Stimulated activated naive CD8-positive, alpha-beta T cell treated with anti-CD3 and anti-CD28 coated beads, Interleukin-15, Interleukin-2, amounts not matched to agents 100 U/mL and 50 U/mL, for 24 hours (primary cell): ENCODE measurements at regions not wholly inside any gene's neighbourhood (a gene's known extent, or its start where the extent isn't known, plus 50 kb on each side); places are given as distances from the start of the nearest gene placed in this dataset.

ENCODE experiments used
- ATAC-seq: fragments of 150-1000 bp; cut with Tn5 transposase; one replicate; pipeline ENCODE4 v1.10.0; 2021
- DNase-seq: peaks from one replicate; pipeline ENCODE4 v3.0.0; 2021

DNA sequence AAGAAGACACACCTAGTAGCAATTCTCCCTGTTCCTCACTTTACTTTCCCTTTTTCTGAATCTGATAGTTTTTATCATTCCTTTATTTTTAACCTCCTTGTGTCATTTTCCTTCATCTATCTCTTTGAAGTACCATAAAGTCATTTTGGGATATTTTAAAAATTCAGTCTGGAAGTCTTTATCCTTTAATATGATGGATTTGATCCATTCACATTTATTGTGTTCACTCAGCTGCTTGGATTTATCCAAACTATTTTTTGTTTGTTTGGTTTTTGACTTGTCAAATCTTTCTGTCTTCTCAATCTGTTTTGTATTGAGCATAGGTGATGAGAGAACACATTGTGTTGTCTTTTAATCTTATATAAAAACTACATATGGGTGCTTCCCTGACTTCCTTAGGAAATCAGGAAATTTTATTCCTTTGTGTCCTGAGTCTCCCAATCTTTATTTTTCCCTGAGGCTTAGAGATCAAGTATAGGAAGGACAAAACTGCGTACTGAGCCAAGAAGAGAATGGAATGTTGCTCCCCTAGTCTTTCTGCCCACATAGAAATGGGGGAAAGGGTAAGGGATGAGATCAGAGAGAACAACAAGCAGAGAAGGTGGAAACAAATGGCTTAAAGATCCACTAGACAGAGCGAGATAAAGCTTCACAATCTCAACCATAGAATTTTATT is 132.7 kb upstream of the HABP2 start:
- DNase-seq, result no peak
- no peak for ATAC-seq

DNA sequence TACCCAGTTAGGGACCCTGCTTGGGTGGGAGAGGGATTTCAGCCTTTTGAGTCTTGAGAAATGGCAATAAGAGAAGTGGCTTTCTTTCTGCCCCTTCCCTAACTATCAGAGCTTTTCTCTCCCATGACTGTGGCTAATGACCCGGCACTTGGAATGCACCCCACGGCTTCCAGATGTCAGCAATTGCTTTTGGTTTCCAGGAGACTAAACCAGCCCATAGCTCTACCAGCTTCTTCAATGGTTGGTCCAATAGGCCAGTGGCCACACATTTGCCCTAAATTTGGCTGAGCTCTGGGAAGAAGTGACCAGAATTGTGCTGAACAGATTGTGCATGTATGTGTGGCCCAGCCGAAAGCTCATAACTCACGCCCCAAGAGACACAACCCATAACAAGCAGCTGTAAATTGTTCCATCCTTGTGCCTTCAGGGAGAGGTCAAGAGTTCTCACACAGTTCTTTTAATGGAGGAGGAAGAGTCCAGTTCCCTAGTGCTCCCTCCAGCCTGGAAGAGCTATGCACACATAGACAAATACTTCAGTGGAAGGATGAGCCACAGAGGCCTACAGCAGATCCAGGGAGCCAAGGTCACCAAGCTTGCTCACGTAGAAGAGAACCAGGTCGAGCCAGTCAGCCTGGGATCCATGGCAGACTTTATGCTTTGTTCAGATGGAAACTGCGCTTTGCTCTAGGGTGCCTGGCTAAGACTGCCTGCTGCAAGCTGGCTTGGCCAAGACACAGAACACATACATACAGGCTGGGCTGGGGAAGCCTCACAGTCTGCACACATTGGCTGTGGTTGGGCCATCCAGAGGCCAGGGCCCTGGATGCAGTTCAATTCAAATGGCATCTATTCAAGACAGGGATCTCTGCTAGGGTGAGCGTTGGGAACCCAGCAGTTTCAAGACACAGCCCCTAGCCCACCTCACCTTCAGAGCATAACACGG is 131.8 kb upstream of the HABP2 start:
- DNase-seq, result no peak
- no peak for ATAC-seq

DNA sequence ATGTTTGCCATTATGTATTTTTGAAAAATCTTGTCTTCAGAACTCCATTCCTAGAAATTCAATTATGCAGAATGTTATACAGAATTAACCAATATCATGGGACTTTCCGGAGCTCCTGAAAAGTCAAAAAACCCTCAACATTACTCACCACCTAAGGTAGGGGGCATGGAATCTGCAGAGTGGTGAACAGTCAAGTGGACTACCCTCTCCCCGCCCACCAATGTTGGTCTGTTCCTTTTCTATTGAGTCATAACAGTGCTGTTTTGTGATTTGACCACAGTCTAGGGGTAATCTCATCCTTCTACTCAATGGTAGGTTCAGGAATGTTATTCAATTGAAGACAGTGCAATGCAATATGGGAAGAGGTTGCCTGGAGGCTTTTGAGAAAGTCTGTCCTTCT is 130.5 kb upstream of the HABP2 start:
- DNase-seq (no peak), ATAC-seq (no peak)

DNA sequence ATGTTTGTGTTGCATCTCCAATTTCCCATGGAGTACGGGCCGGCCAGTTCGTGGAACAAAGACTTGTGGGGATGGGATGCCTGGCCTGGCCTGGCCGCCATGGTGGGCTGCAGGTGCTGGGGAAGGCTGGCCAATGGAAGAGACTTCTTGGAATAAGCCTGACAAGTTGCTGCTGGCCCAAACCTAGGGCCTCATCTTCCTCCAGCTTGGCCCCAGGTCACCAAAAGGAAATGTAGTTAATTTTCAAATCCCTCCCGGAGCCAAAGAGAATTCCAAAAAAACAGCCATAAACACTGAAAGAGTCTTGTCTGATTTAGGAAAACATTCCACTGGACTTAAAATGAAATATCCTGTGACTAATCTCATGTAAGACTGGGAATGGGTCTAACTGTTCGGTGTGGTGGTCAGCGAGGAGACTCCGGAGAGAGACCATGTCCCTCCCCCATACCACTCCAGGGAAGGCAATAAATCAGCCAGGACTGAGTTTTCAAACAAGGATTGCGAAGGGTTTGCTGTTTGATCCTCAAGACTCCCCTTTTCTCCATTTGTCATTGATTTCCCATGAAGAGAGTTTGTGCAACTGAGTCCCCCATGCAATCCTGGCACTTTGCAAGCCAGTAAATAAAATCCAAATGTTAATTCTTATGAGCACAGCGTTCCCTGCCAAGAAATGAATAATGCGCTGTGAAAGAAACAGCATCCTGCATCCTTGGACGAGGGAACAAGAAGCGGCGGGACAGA is 128.7 kb upstream of the HABP2 start:
- DNase-seq (no peak), ATAC-seq (no peak)

DNA sequence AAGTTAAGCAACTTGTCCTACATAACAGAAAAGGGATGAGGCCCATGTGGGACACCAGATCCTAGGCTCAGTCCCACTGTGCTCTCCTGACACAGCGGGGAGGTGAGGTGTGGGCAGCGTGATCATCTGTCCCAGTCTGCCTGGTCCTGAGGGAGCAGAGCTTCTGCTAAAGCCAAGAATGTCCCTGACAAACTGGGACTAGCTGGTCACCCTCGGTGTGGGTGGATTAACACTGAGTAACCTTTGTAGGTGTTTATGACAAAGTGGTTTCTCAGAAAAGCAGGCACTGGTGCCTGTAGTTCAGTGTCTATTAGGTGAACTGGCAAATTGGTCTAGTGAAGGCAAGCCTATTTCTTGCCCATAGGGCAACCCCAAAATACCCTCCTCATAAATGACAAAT is 127.8 kb upstream of the HABP2 start:
- no peak for ATAC-seq
- no peak for DNase-seq

DNA sequence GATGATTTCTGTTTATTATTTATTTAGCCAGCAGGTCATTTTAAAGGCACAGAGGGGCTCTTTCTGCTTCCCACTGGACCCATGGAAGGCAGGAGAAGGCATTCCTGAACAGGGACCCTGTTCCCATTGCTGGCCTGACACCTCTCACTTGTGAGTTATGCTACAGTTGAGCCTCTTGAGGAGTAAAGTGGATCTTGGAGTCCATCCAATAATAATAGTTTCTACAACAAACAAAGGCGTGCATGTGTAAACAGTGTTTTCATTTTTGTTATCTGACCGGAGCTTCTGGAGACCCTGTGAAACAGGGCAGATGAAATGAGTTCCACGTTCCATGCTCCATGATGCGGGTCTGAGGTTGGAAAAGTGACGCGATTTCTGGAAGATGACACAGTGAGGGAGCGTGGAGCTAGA is 127.3 kb upstream of the HABP2 start:
- DNase-seq (no peak), ATAC-seq (no peak)

DNA sequence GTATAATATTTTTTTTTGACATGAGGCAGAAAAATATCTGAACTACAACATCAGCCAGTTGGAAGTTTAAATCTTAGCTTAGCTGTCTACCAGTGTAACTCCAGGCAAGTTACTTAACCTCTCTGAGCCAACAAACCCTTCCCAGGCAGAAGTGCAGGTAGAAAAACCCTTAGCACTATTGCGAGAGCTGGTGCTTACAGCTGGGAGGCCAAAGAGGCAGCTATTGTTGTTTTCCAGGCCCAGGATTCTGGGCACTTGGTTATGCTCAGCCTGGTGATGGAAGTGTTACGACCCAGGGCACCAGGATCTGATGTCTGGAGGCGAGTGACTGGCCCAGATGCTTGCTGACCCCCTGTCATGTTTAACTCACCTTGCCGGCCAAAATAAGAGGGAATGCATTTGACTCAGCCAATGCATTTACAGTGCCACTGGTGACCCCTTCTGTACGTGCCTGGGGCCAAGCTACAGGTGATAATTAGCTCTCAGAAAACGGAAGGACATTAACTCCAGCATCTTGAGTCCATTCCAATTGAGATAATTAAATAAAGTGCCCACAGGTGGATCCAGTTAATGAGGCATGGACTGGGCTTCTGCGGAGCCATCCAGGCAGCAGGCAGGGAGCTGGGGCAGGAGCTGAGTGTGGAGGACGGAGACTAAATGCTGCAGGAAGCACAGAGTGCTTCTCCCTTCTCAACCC is 126.5 kb upstream of the HABP2 start:
- ATAC-seq, result no peak
- DNase-seq, result no peak

DNA sequence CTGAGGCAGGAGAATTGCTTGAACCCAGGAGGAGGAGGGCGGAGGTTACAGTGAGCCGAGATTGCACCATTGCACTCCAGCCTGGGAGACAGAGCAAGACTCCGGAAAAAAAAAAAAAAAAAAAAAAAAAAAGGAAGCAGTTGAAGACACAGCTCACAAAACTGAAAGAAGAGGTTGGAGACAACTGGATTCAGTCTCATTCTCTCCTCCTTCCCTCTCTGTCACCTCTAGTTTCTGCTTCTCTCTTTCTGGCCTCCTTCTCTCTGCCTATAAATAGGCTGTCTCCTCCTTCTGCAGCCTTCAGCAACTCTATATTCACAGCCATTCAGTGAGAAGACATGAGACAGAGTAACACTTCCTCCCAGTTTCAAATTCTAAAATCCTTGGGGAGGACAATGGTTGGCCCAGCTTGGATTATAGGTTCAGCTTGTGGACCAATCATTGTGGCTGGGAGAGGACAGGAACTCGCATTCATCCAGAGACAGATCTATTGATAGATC is 125.6 kb upstream of the HABP2 start:
- DNase-seq, result no peak
- no peak for ATAC-seq

DNA sequence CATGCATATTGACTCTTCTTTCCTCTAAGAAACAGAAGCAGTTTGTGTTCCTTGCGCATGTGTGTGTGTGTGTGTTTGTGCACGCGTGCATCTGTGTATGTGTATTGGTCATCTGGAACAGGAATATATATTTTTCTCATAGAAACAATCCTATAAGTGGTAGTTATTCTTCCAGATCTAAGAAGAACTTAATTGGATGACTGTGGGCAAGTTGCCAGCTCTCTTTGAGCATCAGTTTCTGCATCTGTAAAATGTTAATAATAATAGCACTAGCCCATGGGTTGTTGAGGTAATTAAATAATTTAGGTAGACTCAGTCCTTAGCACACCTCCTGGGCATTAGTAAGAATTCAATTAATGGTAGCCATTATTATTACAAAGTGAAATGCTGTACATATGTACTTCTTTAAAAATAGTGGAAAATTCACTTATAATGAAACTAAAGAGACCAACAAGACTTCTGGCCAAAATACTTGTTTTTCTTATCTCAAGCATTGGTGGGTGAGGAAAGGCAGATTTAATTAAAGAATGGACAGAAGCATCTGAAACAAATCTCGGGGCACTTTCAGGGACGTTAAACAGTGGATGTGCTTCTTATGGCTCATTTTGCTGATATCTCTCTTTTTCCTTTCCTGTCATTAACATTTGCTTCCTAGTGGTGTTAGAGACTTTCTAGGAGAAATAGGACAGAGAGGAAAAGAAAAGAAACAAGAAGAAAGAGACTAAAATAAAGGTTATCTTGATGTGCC is 124.9 kb upstream of the HABP2 start:
- ATAC-seq, result no peak

DNA sequence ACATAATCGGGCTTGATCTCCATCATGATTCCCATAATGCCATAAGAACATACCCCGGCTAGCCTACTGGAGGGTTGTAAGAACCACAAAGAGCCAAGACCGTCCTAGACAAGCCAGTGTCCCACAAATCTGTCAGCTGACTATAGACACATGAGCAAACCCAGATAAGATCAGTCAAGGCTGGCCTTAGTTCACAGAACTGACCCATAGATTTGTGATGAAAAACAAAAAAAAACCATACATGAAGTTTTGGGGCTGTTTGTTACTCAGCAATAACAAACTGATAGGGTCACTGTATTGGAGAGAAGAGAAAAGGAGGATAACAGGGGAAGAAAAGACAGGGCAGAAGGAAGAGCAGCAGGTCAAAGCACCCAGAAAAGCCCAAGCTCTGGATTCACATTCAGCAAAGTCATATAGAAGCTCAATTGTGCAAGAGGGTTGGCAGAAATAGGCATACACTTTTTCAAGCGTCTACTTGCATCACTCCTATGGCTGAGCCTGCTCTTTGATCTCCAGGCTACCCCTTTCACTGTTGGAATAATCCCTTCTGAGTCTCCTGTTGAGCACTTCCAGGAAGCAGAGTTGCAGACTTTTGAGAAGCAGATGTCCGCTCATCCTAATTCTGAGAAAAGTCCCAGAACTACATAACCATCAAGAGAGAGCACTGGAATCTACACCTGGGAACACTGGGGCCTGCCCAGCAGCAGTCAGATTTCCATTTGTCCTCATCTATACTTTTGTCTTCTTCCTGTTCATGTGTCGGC is 122.0 kb upstream of the HABP2 start:
- ATAC-seq (no peak), DNase-seq (no peak)

More for the DNA sequence above, 124.9 kb upstream of the HABP2 start:
- DNase-seq, result no peak

DNA sequence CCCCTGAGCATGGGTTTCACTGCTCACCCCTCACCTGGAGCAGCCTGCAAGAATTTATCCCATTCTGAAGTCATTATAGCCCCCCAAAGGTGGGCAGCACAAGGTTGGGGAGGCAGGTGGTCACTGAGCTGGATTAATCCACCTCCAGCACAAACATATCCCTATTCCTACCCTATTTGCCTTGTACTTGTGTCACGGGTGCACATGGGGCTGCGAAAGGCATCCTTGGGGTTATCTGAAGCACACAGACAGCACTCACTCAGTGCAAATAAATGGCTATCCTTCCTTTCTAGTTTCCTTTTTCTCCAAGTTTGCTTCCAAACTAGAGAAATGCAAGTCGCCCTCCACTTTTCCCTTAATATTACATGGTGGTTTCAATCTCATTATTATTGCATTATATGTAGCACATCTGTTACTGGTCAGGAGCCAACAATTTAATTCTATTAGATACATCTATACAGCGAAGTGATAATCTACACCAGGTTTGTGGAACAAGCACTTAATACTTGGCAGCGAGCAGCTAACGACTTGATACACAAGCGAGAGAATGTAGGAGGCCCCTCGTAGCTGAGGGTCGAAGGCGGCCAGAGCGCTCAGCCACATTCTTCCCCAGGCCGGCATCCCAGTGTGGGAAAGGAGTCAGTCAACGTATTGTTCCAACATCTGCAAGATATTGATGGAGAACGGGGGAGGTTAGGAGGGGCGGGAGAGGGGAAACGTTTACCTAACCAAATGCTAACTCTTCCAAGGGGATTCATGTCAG is 121.3 kb upstream of the HABP2 start:
- DNase-seq, result no peak
- no peak for ATAC-seq

DNA sequence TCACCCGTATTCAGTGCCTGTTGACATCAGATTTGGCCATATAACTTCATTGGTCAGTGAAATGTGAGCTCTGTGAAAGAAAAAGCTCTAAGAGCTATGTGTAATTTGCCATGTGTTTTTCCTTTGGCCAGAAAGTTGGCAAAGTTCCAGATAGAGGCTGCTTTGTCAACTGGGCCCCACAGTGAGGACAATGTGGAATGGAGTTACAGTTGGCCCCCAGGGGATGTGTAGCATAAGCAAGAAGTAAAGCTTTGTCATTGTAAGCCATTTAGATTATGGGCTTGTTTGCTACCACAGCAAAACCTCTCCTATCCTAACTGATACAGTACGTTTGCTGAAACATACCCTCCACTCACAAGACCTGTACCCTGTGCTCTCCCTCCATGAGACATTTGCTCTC is 119.1 kb upstream of the HABP2 start:
- ATAC-seq (no peak), DNase-seq (no peak)

DNA sequence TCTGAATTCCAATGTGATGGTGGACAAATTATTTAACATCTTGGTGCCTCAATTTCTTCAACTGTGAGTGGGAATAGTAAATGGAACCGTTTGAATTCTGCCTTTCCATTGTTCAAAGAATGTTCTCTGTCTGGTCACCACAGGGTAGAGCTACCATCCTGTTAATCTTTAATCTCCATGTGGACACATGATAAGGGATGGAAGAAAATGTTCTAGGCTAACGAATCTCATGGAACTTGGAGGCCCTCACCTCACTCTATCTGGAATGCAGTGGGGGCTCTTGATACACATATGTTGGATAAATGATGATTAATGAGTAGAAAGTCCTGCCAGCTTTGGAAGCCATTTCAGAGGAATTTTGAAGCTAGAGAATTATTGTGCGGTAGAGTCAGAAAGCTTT is 118.5 kb upstream of the HABP2 start:
- DNase-seq (no peak), ATAC-seq (no peak)

DNA sequence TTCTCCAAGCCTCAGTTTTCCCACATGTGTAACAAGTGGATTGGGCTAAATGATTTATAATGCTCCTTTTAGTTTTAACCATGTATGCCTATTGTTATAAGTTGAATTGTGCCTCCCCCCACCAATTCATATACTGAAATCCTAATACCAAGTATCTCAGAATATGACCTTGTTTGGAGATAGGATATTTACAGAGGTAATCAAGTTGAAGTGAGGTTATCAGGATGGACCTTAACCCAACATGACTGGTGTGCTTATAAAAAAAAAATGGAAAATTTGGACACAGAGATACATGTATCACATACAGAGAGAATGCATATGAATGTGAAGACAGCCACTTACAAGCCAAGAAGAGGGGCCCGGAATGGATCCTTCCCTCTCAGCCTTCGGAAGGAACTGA is 117.9 kb upstream of the HABP2 start:
- no peak for ATAC-seq

DNA sequence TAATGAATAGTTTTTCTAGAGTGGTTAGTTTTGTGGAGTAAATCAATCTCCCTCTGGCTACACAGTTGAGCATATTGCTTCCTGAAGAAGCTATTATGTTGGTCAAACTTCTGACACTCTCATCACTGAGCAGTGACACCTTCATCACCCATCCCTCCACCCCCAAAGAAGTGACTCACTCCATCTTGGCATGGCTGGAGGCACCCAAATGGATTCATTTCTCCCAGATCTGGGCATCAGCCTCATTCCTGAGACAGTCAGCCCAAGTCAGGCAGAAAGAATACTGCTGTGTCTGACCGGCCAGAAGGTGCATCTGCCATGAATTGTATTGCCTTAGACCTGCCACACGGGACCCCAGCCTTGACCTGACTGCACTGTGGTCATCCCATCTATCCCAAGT is 117.0 kb upstream of the HABP2 start:
- DNase-seq (no peak), ATAC-seq (no peak)

More for the DNA sequence above, 117.9 kb upstream of the HABP2 start:
- DNase-seq, result no peak

DNA sequence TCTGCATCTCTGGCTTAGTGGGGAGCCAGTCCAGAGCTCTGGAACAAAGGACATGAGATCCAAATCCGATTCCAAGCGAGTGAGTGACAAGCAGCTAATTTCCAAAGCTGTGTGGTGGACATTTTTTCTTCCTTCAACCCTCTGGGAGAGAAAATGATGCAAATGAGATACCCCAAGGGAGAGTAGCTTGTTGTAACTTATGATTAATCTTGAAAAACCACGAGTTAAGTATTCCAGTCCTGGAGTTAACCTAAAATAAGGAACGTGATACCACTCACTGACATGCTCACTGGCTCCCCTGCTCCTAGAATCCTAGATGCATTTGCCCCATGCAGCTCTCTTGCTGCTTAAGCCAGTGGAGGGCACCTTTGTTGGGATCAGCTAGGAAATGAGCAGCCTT is 116.0 kb upstream of the HABP2 start:
- DNase-seq, result no peak
- no peak for ATAC-seq

DNA sequence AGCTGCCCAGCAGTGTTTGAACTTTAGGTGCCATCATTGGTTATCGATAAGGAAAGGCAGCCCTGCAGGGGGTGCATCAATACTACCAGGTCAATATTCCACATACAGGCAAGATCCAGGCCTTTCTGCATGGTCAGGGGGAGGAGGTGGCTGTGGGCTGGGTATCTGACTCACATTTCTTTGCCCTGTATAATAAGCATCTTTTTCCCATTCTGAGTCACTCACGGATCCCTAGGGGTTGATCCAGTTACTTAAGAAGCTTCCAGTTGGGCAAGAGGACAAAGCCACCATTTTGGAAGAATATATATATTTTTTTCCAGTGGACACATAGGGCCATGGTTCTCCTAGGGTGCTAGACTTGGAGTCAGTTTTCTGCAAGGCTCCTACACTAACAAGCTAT is 114.2 kb upstream of the HABP2 start:
- ATAC-seq (no peak), DNase-seq (no peak)

DNA sequence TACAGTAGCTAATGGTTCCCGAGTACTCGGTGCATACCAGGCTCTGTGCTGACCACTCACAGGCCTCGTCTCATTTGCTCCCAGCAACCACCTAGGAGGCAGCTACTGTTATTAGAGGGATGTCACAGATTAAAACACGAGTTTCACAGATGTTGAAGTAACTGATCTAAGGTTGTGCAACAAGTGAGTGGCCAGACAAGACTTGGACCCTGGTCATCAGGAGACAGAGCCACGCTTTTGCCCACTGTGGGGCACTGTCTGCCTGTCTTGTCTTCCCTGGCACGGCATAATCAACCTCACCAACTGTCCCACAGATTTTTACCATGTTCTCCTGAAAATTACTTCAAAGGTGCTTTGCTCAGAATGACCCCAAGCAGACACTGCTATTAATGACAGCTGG is 111.6 kb upstream of the HABP2 start:
- DNase-seq (no peak), ATAC-seq (no peak)

DNA sequence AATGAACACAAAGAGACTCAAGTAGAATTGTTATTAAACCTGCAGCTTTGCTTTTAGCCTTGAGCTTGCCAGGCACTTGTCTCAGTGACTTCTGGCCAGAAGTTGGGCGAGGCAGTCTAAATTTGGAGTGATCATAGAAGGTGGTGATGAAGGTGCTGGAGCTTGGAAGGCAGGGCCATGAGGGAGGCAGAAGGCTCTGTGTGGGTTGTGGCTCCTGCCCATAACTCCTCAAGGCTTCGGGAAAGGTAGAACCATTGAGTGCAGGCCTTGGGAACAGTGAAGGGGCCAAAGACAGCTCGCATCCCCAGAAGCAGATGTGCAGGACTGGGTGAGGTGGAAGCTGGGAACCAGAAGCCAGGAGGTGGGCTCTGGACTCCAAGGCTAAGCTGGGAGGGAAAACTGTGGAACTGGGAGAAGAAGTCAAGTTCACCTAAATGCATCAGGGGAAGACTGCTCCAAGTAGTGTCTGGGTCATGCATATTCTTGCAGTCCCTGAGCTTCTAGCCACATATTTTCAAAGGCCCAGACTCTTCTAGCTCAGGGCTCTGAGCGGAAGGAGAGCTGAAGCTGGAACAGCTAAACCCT is 111.1 kb upstream of the HABP2 start:
- no peak for ATAC-seq
- no peak for DNase-seq

DNA sequence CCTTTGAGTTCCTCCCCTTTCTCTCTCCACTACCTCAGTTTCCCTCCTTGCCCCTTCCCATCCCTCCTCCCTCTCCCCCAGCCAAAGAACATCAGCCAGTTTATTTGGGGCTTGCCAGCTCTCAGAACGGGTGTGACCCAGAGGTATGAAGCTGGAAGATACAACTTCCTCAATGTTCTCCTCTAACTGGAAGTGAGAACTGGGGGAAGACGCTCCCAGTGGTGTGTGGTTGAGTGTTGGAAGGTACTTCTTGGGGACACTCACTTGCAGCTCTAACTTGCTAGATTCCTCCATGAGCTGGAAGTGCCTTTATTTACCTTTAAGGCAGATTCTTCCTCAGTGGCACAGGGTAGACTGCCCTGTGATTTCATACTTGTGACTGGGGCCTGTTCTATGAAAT is 110.5 kb upstream of the HABP2 start:
- ATAC-seq (no peak), DNase-seq (no peak)
